ENCODE measurements at regions not wholly inside any gene's neighbourhood (a gene's known extent, or its start where the extent isn't known, plus 50 kb on each side); places are given as distances from the start of the nearest gene placed in this dataset.
"Not testable (repeated sequence)": the region's sequence is repeated elsewhere in the genome, so short reads cannot be mapped to it uniquely, and the experiment has no call there.

GRCh38 chr7:138169441-138169851, 93.2 kb downstream of the AKR1D1 start:
- no peak for DNase-seq

GRCh38 chr7:138170298-138170697, 94.0 kb downstream of the AKR1D1 start:
- no peak for DNase-seq

- DNase-seq: no peak
These were observed 94.9 kb downstream of the AKR1D1 start for GRCh38 chr7:138170959-138171703.

GRCh38 chr7:138173548-138173947, 97.3 kb downstream of the AKR1D1 start:
- DNase-seq: no peak

GRCh38 chr7:138176060-138176459, 99.8 kb downstream of the AKR1D1 start:
- no peak for DNase-seq

GRCh38 chr7:138184191-138184590, 107.9 kb downstream of the AKR1D1 start:
- no peak for DNase-seq

- no peak for DNase-seq
These were observed 109.1 kb downstream of the AKR1D1 start for GRCh38 chr7:138185132-138185908.

GRCh38 chr7:138186951-138187351, 110.7 kb downstream of the AKR1D1 start:
- peak; percentile 27 for DNase-seq

GRCh38 chr7:138188290-138188858, 112.1 kb downstream of the AKR1D1 start:
- no peak for DNase-seq

- no peak for DNase-seq
These were observed 118.3 kb downstream of the AKR1D1 start for GRCh38 chr7:138194567-138194966.

GRCh38 chr7:138195151-138195571, 118.9 kb downstream of the AKR1D1 start:
- no peak for DNase-seq

- DNase-seq: not testable (repeated sequence)
These were observed 120.3 kb downstream of the AKR1D1 start for GRCh38 chr7:138196503-138196946.

GRCh38 chr7:138196971-138197896, 121.0 kb downstream of the AKR1D1 start:
- DNase-seq: no peak

GRCh38 chr7:138204285-138204981, 128.2 kb downstream of the AKR1D1 start:
- DNase-seq: no peak

GRCh38 chr7:138204982-138205298, 128.7 kb downstream of the AKR1D1 start:
- no peak for DNase-seq

GRCh38 chr7:138205614-138206150, 129.4 kb downstream of the AKR1D1 start:
- DNase-seq: no peak

- DNase-seq: no peak
These were observed 131.3 kb downstream of the AKR1D1 start for GRCh38 chr7:138207555-138207971.

GRCh38 chr7:138208142-138208570, 131.9 kb downstream of the AKR1D1 start:
- DNase-seq: no peak

GRCh38 chr7:138208864-138209263, 132.6 kb downstream of the AKR1D1 start:
- DNase-seq: no peak

- no peak for DNase-seq
These were observed 136.1 kb downstream of the AKR1D1 start for GRCh38 chr7:138212314-138212713.

GRCh38 chr7:138214926-138215325, 138.7 kb downstream of the AKR1D1 start:
- DNase-seq: no peak

- not testable (repeated sequence) for DNase-seq
These were observed 144.1 kb downstream of the AKR1D1 start for GRCh38 chr7:138220321-138220720.

Measured in fibroblast of skin of right quadriceps (primary cell).